HG03280 (cell line): ENCODE measurements at regions not wholly inside any gene's neighbourhood (a gene's known extent, or its start where the extent isn't known, plus 50 kb on each side); places are given as distances from the start of the nearest gene placed in this dataset.

Experiments used
- ATAC-seq: cut with Tn5 transposase; IDR thresholded peaks from one replicate; pipeline ENCODE4 v1.9.1; 2021; ENCODE audit warnings: mild to moderate bottlenecking, moderate library complexity; ENCODE audit not compliant: unreplicated experiment

- ATAC-seq, result no peak
Observed at GRCh38 chr13:73602295-73602694, 531.9 kb downstream of the KLF12 start.

- ATAC-seq, result no peak
Observed at GRCh38 chr13:73601708-73602107, 532.5 kb downstream of the KLF12 start.

- no peak for ATAC-seq
Observed at GRCh38 chr13:73599232-73600128, 534.7 kb downstream of the KLF12 start.

GRCh38 chr13:73598020-73598712 lies 536.0 kb downstream of the KLF12 start:
- ATAC-seq, result no peak

- no peak for ATAC-seq
Observed at GRCh38 chr13:73596382-73596781, 537.6 kb downstream of the KLF5 start.

- no peak for ATAC-seq
Observed at GRCh38 chr13:73593199-73593765, 534.5 kb downstream of the KLF5 start.

GRCh38 chr13:73591861-73592260 lies 533.1 kb downstream of the KLF5 start:
- ATAC-seq, result no peak

GRCh38 chr13:73590795-73591194 lies 532.0 kb downstream of the KLF5 start:
- no peak for ATAC-seq

- no peak for ATAC-seq
Observed at GRCh38 chr13:73585236-73585635, 526.4 kb downstream of the KLF5 start.

GRCh38 chr13:73583331-73583730 lies 524.5 kb downstream of the KLF5 start:
- ATAC-seq, result no peak

- ATAC-seq, result no peak
Observed at GRCh38 chr13:73580513-73581267, 521.9 kb downstream of the KLF5 start.

GRCh38 chr13:73579574-73580274 lies 520.9 kb downstream of the KLF5 start:
- no peak for ATAC-seq

GRCh38 chr13:73578251-73578875 lies 519.6 kb downstream of the KLF5 start:
- ATAC-seq, result no peak

GRCh38 chr13:73576291-73576690 lies 517.5 kb downstream of the KLF5 start:
- ATAC-seq, result no peak

- ATAC-seq, result no peak
Observed at GRCh38 chr13:73572824-73573223, 514.0 kb downstream of the KLF5 start.

- no peak for ATAC-seq
Observed at GRCh38 chr13:73571376-73571775, 512.6 kb downstream of the KLF5 start.

GRCh38 chr13:73556902-73557301 lies 498.1 kb downstream of the KLF5 start:
- ATAC-seq, result no peak

- ATAC-seq, result no peak
Observed at GRCh38 chr13:73556128-73556527, 497.3 kb downstream of the KLF5 start.

- no peak for ATAC-seq
Observed at GRCh38 chr13:73551736-73552135, 492.9 kb downstream of the KLF5 start.

- ATAC-seq, result no peak
Observed at GRCh38 chr13:73549717-73550116, 490.9 kb downstream of the KLF5 start.
